ENCODE measurements at regions not wholly inside any gene's neighbourhood (a gene's known extent, or its start where the extent isn't known, plus 50 kb on each side); places are given as distances from the start of the nearest gene placed in this dataset.

GRCh38 chr10:28986117-28986792 is 302.6 kb upstream of the LYZL1 start:
- TF ChIP-seq CTCF (IDR thresholded peaks at IDR 0.05) (no peak), POLR2AphosphoS5 (IDR thresholded peaks at IDR 0.05) (no peak), POLR2A (IDR thresholded peaks at IDR 0.05) (no peak)
